ENCODE measurements at regions not wholly inside any gene's neighbourhood (a gene's known extent, or its start where the extent isn't known, plus 50 kb on each side); places are given as distances from the start of the nearest gene placed in this dataset.

DNA sequence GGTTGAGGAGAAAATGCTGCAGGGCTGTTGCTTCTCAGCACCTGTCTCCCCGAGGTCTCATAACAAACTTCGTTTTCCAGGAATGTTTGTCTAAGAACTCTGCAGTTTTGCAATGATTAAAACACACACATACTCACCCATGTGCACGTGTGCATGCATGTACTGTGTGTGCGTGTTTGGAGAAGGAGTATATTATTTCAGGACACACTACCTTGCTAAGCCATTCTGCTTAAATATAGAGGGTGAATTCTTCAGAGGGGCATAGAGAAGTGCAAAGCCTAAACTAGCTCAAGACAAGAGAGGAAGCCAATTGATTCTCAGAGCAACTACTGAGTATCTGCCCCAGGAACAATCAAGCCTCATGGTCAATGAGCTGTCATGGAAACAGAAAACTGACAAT is 298.4 kb upstream of the MGMT start:
- ChIA-PET RAD21 (ENCODE audit: low non-redundant PET in 1 of 2, low total read pairs in 2 of 2, uncharacterized antibody in 2 of 2, unreplicated experiment in 2 of 2) (no interaction called here), CTCF (no interaction called here), POLR2A (no interaction called here)
- TF ChIP-seq POLR2AphosphoS5 (IDR thresholded peaks at IDR 0.05; ENCODE audit: low read depth, low read length) (no peak), SP1 (IDR thresholded peaks at IDR 0.05; ENCODE audit: low read depth) (no peak), ATF3 (IDR thresholded peaks at IDR 0.05) (no peak), RAD21 (IDR thresholded peaks at IDR 0.05; ENCODE audit: low read depth) (no peak), POLR2A (IDR thresholded peaks at IDR 0.05; ENCODE audit: borderline replicate concordance, extremely low read depth, insufficient read depth, insufficient read length) (no peak), EGR1 (IDR thresholded peaks at IDR 0.05; ENCODE audit: low read depth) (no peak), SRF (IDR thresholded peaks at IDR 0.05; ENCODE audit: low read depth) (no peak), EZH2 (IDR thresholded peaks at IDR 0.05) (no peak)
- TF ChIP-seq, protein P1, sequence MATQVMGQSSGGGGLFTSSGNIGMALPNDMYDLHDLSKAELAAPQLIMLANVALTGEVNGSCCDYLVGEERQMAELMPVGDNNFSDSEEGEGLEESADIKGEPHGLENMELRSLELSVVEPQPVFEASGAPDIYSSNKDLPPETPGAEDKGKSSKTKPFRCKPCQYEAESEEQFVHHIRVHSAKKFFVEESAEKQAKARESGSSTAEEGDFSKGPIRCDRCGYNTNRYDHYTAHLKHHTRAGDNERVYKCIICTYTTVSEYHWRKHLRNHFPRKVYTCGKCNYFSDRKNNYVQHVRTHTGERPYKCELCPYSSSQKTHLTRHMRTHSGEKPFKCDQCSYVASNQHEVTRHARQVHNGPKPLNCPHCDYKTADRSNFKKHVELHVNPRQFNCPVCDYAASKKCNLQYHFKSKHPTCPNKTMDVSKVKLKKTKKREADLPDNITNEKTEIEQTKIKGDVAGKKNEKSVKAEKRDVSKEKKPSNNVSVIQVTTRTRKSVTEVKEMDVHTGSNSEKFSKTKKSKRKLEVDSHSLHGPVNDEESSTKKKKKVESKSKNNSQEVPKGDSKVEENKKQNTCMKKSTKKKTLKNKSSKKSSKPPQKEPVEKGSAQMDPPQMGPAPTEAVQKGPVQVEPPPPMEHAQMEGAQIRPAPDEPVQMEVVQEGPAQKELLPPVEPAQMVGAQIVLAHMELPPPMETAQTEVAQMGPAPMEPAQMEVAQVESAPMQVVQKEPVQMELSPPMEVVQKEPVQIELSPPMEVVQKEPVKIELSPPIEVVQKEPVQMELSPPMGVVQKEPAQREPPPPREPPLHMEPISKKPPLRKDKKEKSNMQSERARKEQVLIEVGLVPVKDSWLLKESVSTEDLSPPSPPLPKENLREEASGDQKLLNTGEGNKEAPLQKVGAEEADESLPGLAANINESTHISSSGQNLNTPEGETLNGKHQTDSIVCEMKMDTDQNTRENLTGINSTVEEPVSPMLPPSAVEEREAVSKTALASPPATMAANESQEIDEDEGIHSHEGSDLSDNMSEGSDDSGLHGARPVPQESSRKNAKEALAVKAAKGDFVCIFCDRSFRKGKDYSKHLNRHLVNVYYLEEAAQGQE (IDR thresholded peaks at IDR 0.05; ENCODE audit: low read depth): no peak
- no peak for DNase-seq (ENCODE audit: low read depth, low spot score)
- Histone ChIP-seq H3K36me3 (ENCODE audit: control insufficient read depth in 1 of 2, insufficient read depth in 2 of 2, low read length in 2 of 2) (no peaks in the 10 kb centered on the region), H2AFZ (ENCODE audit: low read depth, low read length, poor library complexity, severe bottlenecking) (no peak overlapping the region), H3K4me3 (replicated peaks in 1 of 2; ENCODE audit: low read depth in 1 of 2, low read length in 2 of 2) (no peak overlapping the region), H3K9ac (ENCODE audit: low read length) (no peak overlapping the region), H3K79me2 (ENCODE audit: insufficient read depth, low read length) (no peaks in the 10 kb centered on the region), H3K27me3 (ENCODE audit: insufficient read depth, low read length) (no peaks in the 10 kb centered on the region), H3K9me3 (ENCODE audit: control insufficient read depth in 1 of 2, insufficient read depth in 1 of 2, low read depth in 1 of 2, low read length in 2 of 2) (peaks cover 0 to 25% of the 10 kb centered on the region in 2 experiments; a peak in 3 of 4 replicates), H3K4me2 (ENCODE audit: low read length) (no peak overlapping the region), H3K9me2 (ENCODE audit: insufficient read depth) (no peaks in the 10 kb centered on the region), H3K27ac (ENCODE audit: low read depth, low read length) (no peak overlapping the region), H4K20me1 (ENCODE audit: insufficient read depth) (no peaks in the 10 kb centered on the region), H3K4me1 (ENCODE audit: control insufficient read depth in 1 of 2, insufficient read depth in 2 of 2, low read length in 2 of 2) (no peaks in the 10 kb centered on the region)
- BruUV-seq (replicated peaks): no TSS peak
- intact Hi-C loops (cut with micrococcal nuclease): no loop called here
- ATAC-seq: no peak
